ENCODE measurements at regions not wholly inside any gene's neighbourhood (a gene's known extent, or its start where the extent isn't known, plus 50 kb on each side); places are given as distances from the start of the nearest gene placed in this dataset.

- Histone ChIP-seq H3K27ac (ENCODE audit: control insufficient read depth, insufficient read depth, low read length) (peak overlapping the region; percentile 50), H3K36me3 (ENCODE audit: control insufficient read depth in 2 of 2, extremely low read depth in 1 of 2, insufficient read depth in 2 of 2, low read length in 2 of 2) (no peaks in the 10 kb centered on the region), H3K4me3 (ENCODE audit: control insufficient read depth in 2 of 3, extremely low read depth in 1 of 3, insufficient read depth in 2 of 3, low read depth in 1 of 3, low read length in 3 of 3) (no peak overlapping the region), H3K4me1 (ENCODE audit: control insufficient read depth, extremely low read depth, insufficient read depth, low read length) (peaks cover 16% of the 10 kb centered on the region), H3K9ac (ENCODE audit: control insufficient read depth, extremely low read depth, insufficient read depth, low read length) (no peak overlapping the region), H3K79me2 (ENCODE audit: control insufficient read depth, insufficient read depth, low read length) (no peaks in the 10 kb centered on the region), H2AFZ (ENCODE audit: control insufficient read depth, low read length) (no peak overlapping the region), H3K4me2 (ENCODE audit: control insufficient read depth, extremely low read depth, insufficient read depth, low read depth, low read length) (peak overlapping the region; percentile 59), H4K20me1 (ENCODE audit: control insufficient read depth, extremely low read depth, insufficient read depth, low read length) (no peaks in the 10 kb centered on the region), H3K27me3 (ENCODE audit: control insufficient read depth, extremely low read depth, insufficient read depth, low read length) (no peaks in the 10 kb centered on the region), H3K9me1 (ENCODE audit: control insufficient read depth, extremely low read depth, insufficient read depth, low read length) (no peaks in the 10 kb centered on the region), H3K9me3 (ENCODE audit: control insufficient read depth, low read depth, low read length) (no peaks in the 10 kb centered on the region)
- TF ChIP-seq CTCF (optimal IDR thresholded peaks at IDR 0.05 in 1 of 3, IDR thresholded peaks at IDR 0.05 in 1 of 3, conservative IDR thresholded peaks at IDR 0.05 in 1 of 3; ENCODE audit: extremely low read depth in 1 of 3, insufficient read depth in 2 of 3, low read length in 3 of 3) (no peak), EZH2 (IDR thresholded peaks at IDR 0.05; ENCODE audit: low read length) (no peak)
- FAIRE-seq (peak; percentile 94), DNase-seq (ENCODE audit: low read depth, low spot score) (peak; percentile 60)
- dilution Hi-C loops (cut with MboI; ENCODE audit: extremely low pct_ligation_motif_present, low sequenced_read_pairs), result no loop called here
Measured at GRCh38 chr2:19256121-19256601, 102.3 kb downstream of the OSR1 start.

- peak; percentile 75 for FAIRE-seq
- Histone ChIP-seq H3K27ac (ENCODE audit: control insufficient read depth, insufficient read depth, low read length) (peak overlapping the region; percentile 50), H3K9me3 (ENCODE audit: control insufficient read depth, low read depth, low read length) (no peaks in the 10 kb centered on the region), H3K4me3 (ENCODE audit: control insufficient read depth in 2 of 3, extremely low read depth in 1 of 3, insufficient read depth in 2 of 3, low read depth in 1 of 3, low read length in 3 of 3) (no peak overlapping the region), H3K9me1 (ENCODE audit: control insufficient read depth, extremely low read depth, insufficient read depth, low read length) (no peaks in the 10 kb centered on the region), H2AFZ (ENCODE audit: control insufficient read depth, low read length) (no peak overlapping the region), H3K79me2 (ENCODE audit: control insufficient read depth, insufficient read depth, low read length) (no peaks in the 10 kb centered on the region), H3K4me1 (ENCODE audit: control insufficient read depth, extremely low read depth, insufficient read depth, low read length) (peaks cover 16% of the 10 kb centered on the region), H4K20me1 (ENCODE audit: control insufficient read depth, extremely low read depth, insufficient read depth, low read length) (no peaks in the 10 kb centered on the region), H3K4me2 (ENCODE audit: control insufficient read depth, extremely low read depth, insufficient read depth, low read depth, low read length) (peak overlapping the region; percentile 59), H3K27me3 (ENCODE audit: control insufficient read depth, extremely low read depth, insufficient read depth, low read length) (no peaks in the 10 kb centered on the region), H3K36me3 (ENCODE audit: control insufficient read depth in 2 of 2, extremely low read depth in 1 of 2, insufficient read depth in 2 of 2, low read length in 2 of 2) (no peaks in the 10 kb centered on the region), H3K9ac (ENCODE audit: control insufficient read depth, extremely low read depth, insufficient read depth, low read length) (no peak overlapping the region)
- no peak for DNase-seq (ENCODE audit: low read depth, low spot score)
- dilution Hi-C loops (cut with MboI; ENCODE audit: extremely low pct_ligation_motif_present, low sequenced_read_pairs), result no loop called here
- TF ChIP-seq CTCF (optimal IDR thresholded peaks at IDR 0.05 in 1 of 3, IDR thresholded peaks at IDR 0.05 in 1 of 3, conservative IDR thresholded peaks at IDR 0.05 in 1 of 3; ENCODE audit: extremely low read depth in 1 of 3, insufficient read depth in 2 of 3, low read length in 3 of 3) (no peak), EZH2 (IDR thresholded peaks at IDR 0.05; ENCODE audit: low read length) (no peak)
Measured at GRCh38 chr2:19255481-19255880, 102.9 kb downstream of the OSR1 start.

Data from keratinocyte (primary cell).